Myocyte (in vitro differentiated cells): ENCODE measurements at regions not wholly inside any gene's neighbourhood (a gene's known extent, or its start where the extent isn't known, plus 50 kb on each side); places are given as distances from the start of the nearest gene placed in this dataset.

Source experiments
- DNase-seq: peaks from one replicate; pipeline ENCODE4 v3.0.0-alpha.2; 2012; ENCODE audit warnings: low read depth

GRCh38 chr13:40484101-40484800 is 182.2 kb downstream of the FOXO1 start:
- no peak for DNase-seq

GRCh38 chr13:40484974-40485373 is 181.5 kb downstream of the FOXO1 start:
- DNase-seq = no peak

GRCh38 chr13:40485611-40486517 is 180.6 kb downstream of the FOXO1 start:
- DNase-seq = no peak

- no peak for DNase-seq
Measured at GRCh38 chr13:40486518-40487163, 179.8 kb downstream of the FOXO1 start.

GRCh38 chr13:40488869-40489391 is 177.5 kb downstream of the FOXO1 start:
- DNase-seq = no peak

GRCh38 chr13:40490086-40490758 is 176.2 kb downstream of the FOXO1 start:
- DNase-seq = no peak

- no peak for DNase-seq
Measured at GRCh38 chr13:40492511-40492910, 173.9 kb downstream of the FOXO1 start.

- no peak for DNase-seq
Measured at GRCh38 chr13:40494513-40494912, 171.9 kb downstream of the FOXO1 start.

GRCh38 chr13:40494946-40495620 is 171.4 kb downstream of the FOXO1 start:
- no peak for DNase-seq

- DNase-seq = no peak
Measured at GRCh38 chr13:40495621-40496001, 170.8 kb downstream of the FOXO1 start.

GRCh38 chr13:40496035-40496810 is 170.2 kb downstream of the FOXO1 start:
- peak; percentile 36 for DNase-seq

- no peak for DNase-seq
Measured at GRCh38 chr13:40498461-40498860, 168.0 kb downstream of the FOXO1 start.

GRCh38 chr13:40502236-40502635 is 164.2 kb downstream of the FOXO1 start:
- no peak for DNase-seq

- no peak for DNase-seq
Measured at GRCh38 chr13:40503011-40503410, 163.4 kb downstream of the FOXO1 start.

GRCh38 chr13:40503966-40504591 is 162.4 kb downstream of the FOXO1 start:
- DNase-seq = peak; percentile 56

GRCh38 chr13:40504641-40505040 is 161.8 kb downstream of the FOXO1 start:
- DNase-seq = no peak

GRCh38 chr13:40505196-40505595 is 161.2 kb downstream of the FOXO1 start:
- no peak for DNase-seq
